ENCODE measurements at regions not wholly inside any gene's neighbourhood (a gene's known extent, or its start where the extent isn't known, plus 50 kb on each side); places are given as distances from the start of the nearest gene placed in this dataset.
A peak's percentile ranks its signal among the peaks of the same experiment; 100 is the strongest.
"Not testable (repeated sequence)": the region's sequence is repeated elsewhere in the genome, so short reads cannot be mapped to it uniquely, and the experiment has no call there.

DNA sequence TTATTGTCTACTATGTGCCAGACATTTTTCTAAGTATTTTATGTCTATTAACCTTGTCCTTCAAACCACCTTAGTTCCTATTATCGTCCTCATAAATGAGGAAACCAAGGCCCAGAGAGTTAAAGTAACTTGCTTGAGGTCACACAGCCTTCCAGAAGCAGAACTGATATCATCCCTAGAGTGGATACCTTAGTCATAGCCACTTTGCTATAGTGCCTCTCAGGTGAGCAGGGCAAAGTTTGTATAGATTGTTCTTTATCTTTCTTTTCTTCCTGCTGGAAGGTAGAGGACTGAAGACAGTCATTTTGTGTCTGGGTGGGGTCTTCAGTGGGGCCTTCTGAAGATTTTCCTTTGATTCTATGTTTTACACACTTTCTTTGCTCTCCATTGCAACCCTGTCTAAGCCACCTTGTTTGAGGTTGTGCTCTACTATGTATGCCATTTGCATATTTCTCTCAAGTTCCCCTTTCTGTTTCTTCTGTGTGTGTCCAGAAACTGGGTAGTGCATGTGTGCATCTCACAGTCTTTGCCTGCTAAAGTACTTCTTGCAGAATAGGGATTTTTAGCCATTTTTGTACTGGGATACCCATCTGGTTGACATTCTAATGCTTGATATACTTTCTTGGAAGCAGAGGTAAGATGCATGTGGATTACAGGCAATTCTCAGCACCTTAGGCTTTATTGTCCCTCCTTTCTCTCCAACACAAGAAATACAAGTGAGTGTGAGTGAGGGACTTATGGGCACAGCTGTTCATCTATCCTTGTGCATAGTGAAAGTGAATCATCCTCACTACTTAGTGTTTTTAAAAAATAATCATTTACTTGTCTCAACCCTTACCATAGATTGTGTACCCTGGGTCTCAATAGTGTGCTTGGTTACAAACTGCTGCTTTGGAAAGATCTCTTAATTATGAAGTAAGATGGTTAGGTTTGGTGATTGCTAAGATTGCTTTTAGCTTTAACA is 207.6 kb upstream of the HMCN1 start:
- H3K79me1 ChIP-seq (ENCODE audit: low read length): no peaks in the 10 kb centered on the region
- H3K27me3 ChIP-seq (ENCODE audit: insufficient read depth, low read length, poor library complexity): no peaks in the 10 kb centered on the region
- no peak overlapping the region for H3K9ac ChIP-seq (ENCODE audit: low read length)
- no peak overlapping the region for H2AK5ac ChIP-seq (ENCODE audit: low read length)
- no CpG with 5 or more reads among the region's 1 CpG for WGBS (ENCODE audit: extremely low coverage, insufficient coverage, low lambda C conversion rate)
- H3K4ac ChIP-seq (ENCODE audit: low read depth, low read length): no peak overlapping the region
- H3K36me3 ChIP-seq (ENCODE audit: control insufficient read depth, insufficient read depth, low read length): no peaks in the 10 kb centered on the region
- no peaks in the 10 kb centered on the region for H3K4me1 ChIP-seq (ENCODE audit: control insufficient read depth, low read depth, low read length)
- H3K27ac ChIP-seq (ENCODE audit: low read depth, low read length): no peak overlapping the region
- no peak overlapping the region for H2BK15ac ChIP-seq (replicated peaks; ENCODE audit: low read depth)
- H3K56ac ChIP-seq (ENCODE audit: low read length): no peak overlapping the region
- H2BK120ac ChIP-seq (ENCODE audit: low read depth, low read length): no peak overlapping the region
- H3K4me2 ChIP-seq (ENCODE audit: low read length): no peak overlapping the region
- no peak overlapping the region for H2BK5ac ChIP-seq (ENCODE audit: low read length)
- no peak overlapping the region for H3K4me3 ChIP-seq (ENCODE audit: low read length)
- H4K5ac ChIP-seq (ENCODE audit: low read length): no peak overlapping the region
- no peak for DNase-seq
- H3K79me2 ChIP-seq (ENCODE audit: control insufficient read depth, insufficient read depth, low read length): no peaks in the 10 kb centered on the region
- H3K18ac ChIP-seq (ENCODE audit: low read length): no peak overlapping the region
- no peak overlapping the region for H4K8ac ChIP-seq (ENCODE audit: low read depth, low read length)
- H3K23ac ChIP-seq (ENCODE audit: low read length): no peak overlapping the region

DNA sequence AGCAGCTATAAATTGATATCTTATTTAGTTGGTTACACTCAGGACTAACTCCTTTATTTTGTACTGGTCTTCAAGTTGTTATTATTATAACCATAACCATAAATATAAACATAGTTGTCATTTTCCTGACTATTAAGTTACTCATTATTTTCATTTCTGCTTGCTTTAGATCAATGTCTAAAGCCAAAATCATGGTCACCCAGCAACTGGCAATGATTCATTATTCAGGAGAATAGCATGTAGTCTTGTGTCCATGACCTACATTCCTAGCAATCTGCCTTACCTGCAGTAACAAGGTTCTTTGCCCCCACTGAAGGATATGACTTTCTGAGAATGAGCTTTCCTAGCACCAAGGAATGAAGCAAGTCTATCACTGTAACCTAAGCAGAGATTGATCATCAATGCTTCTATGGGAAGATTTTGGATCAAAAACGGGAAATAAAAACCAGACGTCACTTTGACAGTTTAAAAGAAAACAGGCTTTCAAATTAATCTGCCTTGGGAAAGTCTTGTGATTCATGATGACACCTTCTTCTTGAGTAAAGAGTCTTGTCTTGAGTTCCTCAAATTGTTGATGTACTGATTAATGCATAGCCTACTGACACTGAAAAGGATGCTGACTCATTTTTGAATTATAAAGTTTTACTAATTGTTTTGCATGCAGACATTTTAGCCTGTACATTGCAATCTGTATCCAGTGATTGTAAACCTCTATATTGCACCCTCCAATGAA is 203.3 kb upstream of the IVNS1ABP start:
- H2BK5ac ChIP-seq (ENCODE audit: low read length): no peak overlapping the region
- no peaks in the 10 kb centered on the region for H3K4me1 ChIP-seq (ENCODE audit: control insufficient read depth, low read depth, low read length)
- H3K9ac ChIP-seq (ENCODE audit: low read length): no peak overlapping the region
- no CpG with 5 or more reads among the region's 2 CpGs for WGBS (ENCODE audit: extremely low coverage, insufficient coverage, low lambda C conversion rate)
- H3K27me3 ChIP-seq (ENCODE audit: insufficient read depth, low read length, poor library complexity): no peaks in the 10 kb centered on the region
- H2AK5ac ChIP-seq (ENCODE audit: low read length): no peak overlapping the region
- no peak overlapping the region for H4K5ac ChIP-seq (ENCODE audit: low read length)
- H3K79me1 ChIP-seq (ENCODE audit: low read length): no peaks in the 10 kb centered on the region
- no peak overlapping the region for H2BK120ac ChIP-seq (ENCODE audit: low read depth, low read length)
- H3K4me2 ChIP-seq (ENCODE audit: low read length): no peak overlapping the region
- H3K18ac ChIP-seq (ENCODE audit: low read length): no peak overlapping the region
- no peak overlapping the region for H3K27ac ChIP-seq (ENCODE audit: low read depth, low read length)
- H3K4ac ChIP-seq (ENCODE audit: low read depth, low read length): no peak overlapping the region
- H2BK15ac ChIP-seq (replicated peaks; ENCODE audit: low read depth): no peak overlapping the region
- no peak overlapping the region for H4K8ac ChIP-seq (ENCODE audit: low read depth, low read length)
- no peak overlapping the region for H3K4me3 ChIP-seq (ENCODE audit: low read length)
- no peak for DNase-seq
- H3K23ac ChIP-seq (ENCODE audit: low read length): no peak overlapping the region
- no peaks in the 10 kb centered on the region for H3K36me3 ChIP-seq (ENCODE audit: control insufficient read depth, insufficient read depth, low read length)
- no peaks in the 10 kb centered on the region for H3K79me2 ChIP-seq (ENCODE audit: control insufficient read depth, insufficient read depth, low read length)
- H3K56ac ChIP-seq (ENCODE audit: low read length): no peak overlapping the region

DNA sequence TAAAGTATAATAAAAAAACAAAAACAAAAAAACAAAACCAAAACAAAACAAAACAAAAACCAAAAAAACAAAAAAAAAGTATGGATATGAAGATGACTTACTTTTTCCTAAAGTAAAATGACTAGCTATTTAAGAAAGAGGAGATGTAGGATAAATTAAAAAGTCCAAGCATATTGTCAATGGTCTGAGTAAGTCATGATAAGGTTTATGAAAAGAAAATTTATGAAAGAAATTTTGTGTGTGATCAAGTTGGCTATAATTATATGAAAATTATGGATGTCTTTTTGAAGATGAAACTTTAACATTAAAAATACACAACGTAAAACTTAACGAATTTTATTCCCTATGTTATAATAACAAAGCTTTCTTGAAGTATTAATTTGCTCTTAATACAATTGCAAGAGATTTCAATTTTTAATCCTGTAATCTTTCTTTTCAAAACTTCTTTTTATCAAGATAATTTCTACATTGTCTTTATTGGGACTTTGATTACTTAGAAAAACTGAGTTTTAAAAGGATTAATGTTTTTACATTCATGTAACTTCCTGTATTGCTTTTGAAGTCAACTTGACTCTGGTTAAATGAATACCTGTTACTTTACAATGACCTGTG is 200.9 kb upstream of the IVNS1ABP start:
- Histone ChIP-seq H3K18ac (ENCODE audit: low read length) (no peak overlapping the region), H3K4ac (ENCODE audit: low read depth, low read length) (no peak overlapping the region), H3K4me2 (ENCODE audit: low read length) (no peak overlapping the region), H3K27ac (ENCODE audit: low read depth, low read length) (no peak overlapping the region), H2BK120ac (ENCODE audit: low read depth, low read length) (no peak overlapping the region), H3K27me3 (ENCODE audit: insufficient read depth, low read length, poor library complexity) (no peaks in the 10 kb centered on the region), H2AK5ac (ENCODE audit: low read length) (no peak overlapping the region), H3K4me3 (ENCODE audit: low read length) (no peak overlapping the region), H3K36me3 (ENCODE audit: control insufficient read depth, insufficient read depth, low read length) (no peaks in the 10 kb centered on the region), H3K79me2 (ENCODE audit: control insufficient read depth, insufficient read depth, low read length) (no peaks in the 10 kb centered on the region), H3K23ac (ENCODE audit: low read length) (no peak overlapping the region), H4K8ac (ENCODE audit: low read depth, low read length) (no peak overlapping the region), H3K79me1 (ENCODE audit: low read length) (no peaks in the 10 kb centered on the region), H4K5ac (ENCODE audit: low read length) (no peak overlapping the region), H3K4me1 (ENCODE audit: control insufficient read depth, low read depth, low read length) (no peaks in the 10 kb centered on the region), H3K56ac (ENCODE audit: low read length) (no peak overlapping the region), H2BK15ac (replicated peaks; ENCODE audit: low read depth) (no peak overlapping the region), H3K9ac (ENCODE audit: low read length) (no peak overlapping the region), H2BK5ac (ENCODE audit: low read length) (no peak overlapping the region)
- DNase-seq: peak; percentile 45
- WGBS (ENCODE audit: extremely low coverage, insufficient coverage, low lambda C conversion rate): 100% methylated on average over 2 of the region's 2 CpGs

DNA sequence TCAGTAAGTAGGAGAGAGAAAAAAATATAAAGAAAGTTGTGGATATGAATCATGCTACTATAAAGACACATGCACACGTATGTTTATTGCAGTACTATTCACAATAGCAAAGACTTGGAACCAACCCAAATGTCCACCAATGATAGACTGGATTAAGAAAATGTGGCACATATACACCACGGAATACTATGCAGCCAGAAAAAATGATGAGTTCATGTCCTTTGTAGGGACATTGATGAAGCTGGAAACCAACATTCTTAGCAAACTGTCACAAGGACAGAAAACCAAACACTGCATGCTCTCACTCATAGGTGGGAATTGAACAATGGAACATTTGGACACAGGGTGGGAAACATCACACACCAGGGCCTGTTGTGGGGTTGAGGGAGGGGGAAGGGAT is 200.3 kb upstream of the IVNS1ABP start:
- H4K8ac ChIP-seq (ENCODE audit: low read depth, low read length); H3K79me1 ChIP-seq (ENCODE audit: low read length); H3K4me2 ChIP-seq (ENCODE audit: low read length); H2AK5ac ChIP-seq (ENCODE audit: low read length); H3K4me1 ChIP-seq (ENCODE audit: control insufficient read depth, low read depth, low read length); H3K79me2 ChIP-seq (ENCODE audit: control insufficient read depth, insufficient read depth, low read length); H3K27ac ChIP-seq (ENCODE audit: low read depth, low read length); H3K56ac ChIP-seq (ENCODE audit: low read length); H4K5ac ChIP-seq (ENCODE audit: low read length); H3K9ac ChIP-seq (ENCODE audit: low read length); H3K36me3 ChIP-seq (ENCODE audit: control insufficient read depth, insufficient read depth, low read length); DNase-seq; H3K23ac ChIP-seq (ENCODE audit: low read length); H3K4ac ChIP-seq (ENCODE audit: low read depth, low read length); H2BK15ac ChIP-seq (replicated peaks; ENCODE audit: low read depth); H3K18ac ChIP-seq (ENCODE audit: low read length); H3K4me3 ChIP-seq (ENCODE audit: low read length); H2BK120ac ChIP-seq (ENCODE audit: low read depth, low read length); H2BK5ac ChIP-seq (ENCODE audit: low read length); H3K27me3 ChIP-seq (ENCODE audit: insufficient read depth, low read length, poor library complexity): not testable (repeated sequence)
- WGBS (ENCODE audit: extremely low coverage, insufficient coverage, low lambda C conversion rate): no CpG with 5 or more reads among the region's 2 CpGs

DNA sequence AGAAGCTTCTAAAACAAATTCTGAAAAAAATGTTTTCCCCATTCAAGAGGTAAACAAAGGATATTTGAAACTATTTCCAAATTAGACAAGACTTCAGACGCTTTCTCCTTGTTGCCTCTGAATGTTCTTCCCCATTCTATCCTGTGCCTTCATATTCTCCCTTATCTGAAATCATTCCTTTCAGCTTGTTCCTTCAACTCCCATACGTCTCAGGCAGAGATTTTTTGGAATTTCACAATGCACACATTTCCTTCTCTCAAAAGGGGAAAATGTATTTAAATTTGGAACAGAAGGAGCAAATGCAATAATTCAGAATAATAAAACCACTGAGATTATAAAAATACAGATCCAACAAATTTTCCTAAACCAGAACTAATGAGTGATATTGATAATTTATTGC is 198.7 kb upstream of the IVNS1ABP start:
- Histone ChIP-seq H3K79me1 (ENCODE audit: low read length) (no peaks in the 10 kb centered on the region), H3K4me3 (ENCODE audit: low read length) (no peak overlapping the region), H3K79me2 (ENCODE audit: control insufficient read depth, insufficient read depth, low read length) (no peaks in the 10 kb centered on the region), H3K36me3 (ENCODE audit: control insufficient read depth, insufficient read depth, low read length) (no peaks in the 10 kb centered on the region), H3K4me1 (ENCODE audit: control insufficient read depth, low read depth, low read length) (no peaks in the 10 kb centered on the region), H2AK5ac (ENCODE audit: low read length) (no peak overlapping the region), H2BK5ac (ENCODE audit: low read length) (no peak overlapping the region), H3K9ac (ENCODE audit: low read length) (no peak overlapping the region), H3K18ac (ENCODE audit: low read length) (no peak overlapping the region), H3K27me3 (ENCODE audit: insufficient read depth, low read length, poor library complexity) (no peaks in the 10 kb centered on the region), H3K4ac (ENCODE audit: low read depth, low read length) (no peak overlapping the region), H3K27ac (ENCODE audit: low read depth, low read length) (no peak overlapping the region), H2BK120ac (ENCODE audit: low read depth, low read length) (no peak overlapping the region), H3K4me2 (ENCODE audit: low read length) (no peak overlapping the region), H3K23ac (ENCODE audit: low read length) (no peak overlapping the region), H3K56ac (ENCODE audit: low read length) (no peak overlapping the region), H2BK15ac (replicated peaks; ENCODE audit: low read depth) (no peak overlapping the region), H4K5ac (ENCODE audit: low read length) (no peak overlapping the region), H4K8ac (ENCODE audit: low read depth, low read length) (no peak overlapping the region)
- no CpG with 5 or more reads among the region's 2 CpGs for WGBS (ENCODE audit: extremely low coverage, insufficient coverage, low lambda C conversion rate)
- no peak for DNase-seq
